Upper lobe of left lung (tissue), 6 donors: ENCODE measurements at regions not wholly inside any gene's neighbourhood (a gene's known extent, or its start where the extent isn't known, plus 50 kb on each side); places are given as distances from the start of the nearest gene placed in this dataset.

ENCODE experiments used
- ATAC-seq, 2 donors: fragments of 200-7000 bp; cut with Tn5 transposase; one replicate each; pipeline ENCODE4 v1.9.1; 2022; ENCODE audit warnings: mild to moderate bottlenecking in 2 of 2, moderate library complexity in 2 of 2; ENCODE audit not compliant: low FRiP score in 2 of 2
- DNase-seq, 2 donors: peaks; one replicate each; pipeline ENCODE4 v3.0.0-alpha.2; 2019 to 2020
- H3K27ac ChIP-seq, 4 donors: fragments of 200-600 bp; sonication (generic); one replicate each; pipeline ENCODE4 v1.5.1; 2016 to 2019
- H3K27me3 ChIP-seq, 4 donors: fragments of 200-600 bp; sonication (generic); one replicate each; pipeline ENCODE4 v1.5.1; 2017 to 2019
- H3K36me3 ChIP-seq, 4 donors: fragments of 200-600 bp; sonication (generic); one replicate each; pipeline ENCODE4 v1.5.1; 2016 to 2019
- H3K4me1 ChIP-seq, 4 donors: fragments of 200-600 bp; sonication (generic); one replicate each; pipeline ENCODE4 v1.5.1; 2018 to 2019
- H3K4me3 ChIP-seq, 4 donors: fragments of 200-600 bp; sonication (generic); one replicate each; pipeline ENCODE4 v1.5.1; 2017 to 2019; ENCODE audit warnings: mild to moderate bottlenecking in 2 of 4, moderate library complexity in 1 of 4
- H3K9me3 ChIP-seq, 4 donors: fragments of 200-600 bp; sonication (generic); one replicate each; pipeline ENCODE4 v1.5.1; 2018 to 2019
- CTCF ChIP-seq, 6 experiments: fragments of 450-650 bp in 4 of 6; fragments of 200-600 bp in 2 of 6; sonication (generic) in 2 of 6; IDR thresholded peaks; one replicate each; pipeline ENCODE4 v1.5.1; 2016 to 2019; ENCODE audit warnings: antibody characterized with exemption in 6 of 6
- EP300 ChIP-seq, 4 donors: sonication (generic); formaldehyde crosslinking; IDR thresholded peaks; one replicate each; pipeline ENCODE4 v1.5.1; 2017; ENCODE audit warnings: antibody characterized with exemption in 4 of 4, control low read depth in 2 of 4
- POLR2A ChIP-seq, 4 donors: fragments of 450-650 bp; IDR thresholded peaks; one replicate each; pipeline ENCODE4 v1.5.1; 2016 to 2017; ENCODE audit warnings: antibody characterized with exemption in 4 of 4, mild to moderate bottlenecking in 2 of 4
- POLR2AphosphoS5 ChIP-seq, 2 donors: sonication (generic); formaldehyde crosslinking; IDR thresholded peaks; one replicate each; pipeline ENCODE4 v1.5.1; 2017; ENCODE audit warnings: antibody characterized with exemption in 2 of 2
- WGBS, 2 donors: methylation state at CpG; one replicate each; pipeline ENCODE4 v1.1.5; 2017 to 2018; 5-methylcytosine and 5-hydroxymethylcytosine counted together
- donor health status: DM: no; HTN: no; CAD: no; lungs with moderate emphysema.
- donor health status: DM: no; HTN: yes; CAD: no; lungs with severe emphysema.

- ATAC-seq: no peak
- H3K27me3 ChIP-seq: no peaks in the 10 kb centered on the region
- WGBS, 2 donors: 92 to 95% methylated on average over 2 of the region's 2 CpGs
- no peak overlapping the region for H3K27ac ChIP-seq
- H3K36me3 ChIP-seq: no peaks in the 10 kb centered on the region
- TF ChIP-seq EP300 (IDR thresholded peaks at IDR 0.05) (no peak), POLR2A (IDR thresholded peaks at IDR 0.05) (no peak), CTCF (IDR thresholded peaks at IDR 0.05) (no peak), POLR2AphosphoS5 (IDR thresholded peaks at IDR 0.05) (no peak)
- H3K9me3 ChIP-seq: no peaks in the 10 kb centered on the region
- no peak for DNase-seq
- no peak overlapping the region for H3K4me3 ChIP-seq
- no peaks in the 10 kb centered on the region for H3K4me1 ChIP-seq
Observed at GRCh38 chr1:81299892-81300291, 500.8 kb upstream of the ADGRL2 start.

DNA sequence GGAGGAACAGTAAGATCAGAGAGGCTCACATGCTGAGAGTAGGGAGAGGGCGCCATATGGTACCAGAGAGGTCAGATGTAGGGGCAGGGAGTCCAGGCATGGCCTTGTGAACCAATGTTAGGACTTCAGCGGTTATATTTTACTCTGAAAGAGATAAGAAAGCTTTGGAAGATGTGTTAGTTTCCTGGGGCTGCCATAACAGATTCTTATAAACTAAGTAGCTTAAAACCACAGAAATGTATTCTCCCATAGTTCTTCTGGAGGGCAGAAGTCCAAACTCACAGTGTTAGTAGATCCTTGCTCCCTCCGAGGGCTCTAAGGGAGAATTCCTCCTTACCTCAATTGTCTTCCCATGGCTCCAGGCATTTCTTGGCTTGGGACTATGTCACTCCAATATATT is 502.5 kb upstream of the ADGRL2 start:
- H3K27me3 ChIP-seq: no peaks in the 10 kb centered on the region
- no peak for TF ChIP-seq POLR2AphosphoS5 (IDR thresholded peaks at IDR 0.05)
- TF ChIP-seq EP300 (IDR thresholded peaks at IDR 0.05): no peak
- TF ChIP-seq POLR2A (IDR thresholded peaks at IDR 0.05): no peak
- H3K36me3 ChIP-seq: no peaks in the 10 kb centered on the region
- H3K9me3 ChIP-seq: no peaks in the 10 kb centered on the region
- no peak for DNase-seq
- H3K27ac ChIP-seq: no peak overlapping the region
- no peak overlapping the region for H3K4me3 ChIP-seq
- 87 to 89% methylated on average over 3 of the region's 3 CpGs for WGBS, 2 donors
- H3K4me1 ChIP-seq: no peaks in the 10 kb centered on the region
- ATAC-seq: no peak

- no peaks in the 10 kb centered on the region for H3K36me3 ChIP-seq
- DNase-seq (no peak), ATAC-seq (no peak)
- no peak overlapping the region for H3K27ac ChIP-seq
- H3K27me3 ChIP-seq: no peaks in the 10 kb centered on the region
- no peak overlapping the region for H3K4me3 ChIP-seq
- H3K9me3 ChIP-seq: no peaks in the 10 kb centered on the region
- 44 to 47% methylated on average over 1 of the region's 1 CpG for WGBS, 2 donors
- TF ChIP-seq POLR2AphosphoS5 (IDR thresholded peaks at IDR 0.05): no peak
- TF ChIP-seq EP300 (IDR thresholded peaks at IDR 0.05): no peak
- H3K4me1 ChIP-seq: no peaks in the 10 kb centered on the region
Observed at GRCh38 chr1:81296601-81297000, 504.1 kb upstream of the ADGRL2 start.

GRCh38 chr1:81290326-81290725 is 510.4 kb upstream of the ADGRL2 start:
- Histone ChIP-seq H3K36me3 (no peaks in the 10 kb centered on the region), H3K4me1 (no peaks in the 10 kb centered on the region), H3K27ac (no peak overlapping the region), H3K4me3 (no peak overlapping the region), H3K9me3 (no peaks in the 10 kb centered on the region), H3K27me3 (no peaks in the 10 kb centered on the region)
- DNase-seq: no peak
- 83 to 85% methylated on average over 6 of the region's 6 CpGs for WGBS, 2 donors
- no peak for ATAC-seq
- TF ChIP-seq CTCF (IDR thresholded peaks at IDR 0.05): no peak
- no peak for TF ChIP-seq POLR2AphosphoS5 (IDR thresholded peaks at IDR 0.05)
- no peak for TF ChIP-seq POLR2A (IDR thresholded peaks at IDR 0.05)
- no peak for TF ChIP-seq EP300 (IDR thresholded peaks at IDR 0.05)

DNA sequence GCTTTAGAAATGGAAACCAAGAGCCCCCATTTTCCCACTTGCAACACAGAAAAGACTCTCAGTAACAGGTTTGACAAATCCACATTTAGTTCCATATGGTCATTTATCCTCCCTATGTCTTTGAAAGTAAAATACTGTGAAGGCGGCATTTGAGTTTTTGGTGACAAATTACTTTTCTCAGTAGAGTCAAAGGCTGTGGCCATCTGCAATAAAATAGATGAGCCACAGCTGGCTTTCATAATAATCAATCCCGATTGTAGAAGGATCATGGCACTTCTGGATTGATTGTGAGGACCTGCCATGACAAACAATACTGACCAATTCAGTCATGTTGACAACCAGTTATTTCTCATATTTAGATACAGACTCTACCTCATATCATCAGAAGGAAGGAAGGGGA is 512.0 kb upstream of the ADGRL2 start:
- DNase-seq (no peak), ATAC-seq (no peak)
- Histone ChIP-seq H3K4me3 (no peak overlapping the region), H3K9me3 (no peaks in the 10 kb centered on the region), H3K27ac (no peak overlapping the region), H3K27me3 (no peaks in the 10 kb centered on the region), H3K36me3 (no peaks in the 10 kb centered on the region), H3K4me1 (no peaks in the 10 kb centered on the region)
- 84 to 92% methylated on average over 2 of the region's 2 CpGs for WGBS, 2 donors
- no peak for TF ChIP-seq POLR2AphosphoS5 (IDR thresholded peaks at IDR 0.05)
- no peak for TF ChIP-seq CTCF (IDR thresholded peaks at IDR 0.05)
- no peak for TF ChIP-seq EP300 (IDR thresholded peaks at IDR 0.05)
- TF ChIP-seq POLR2A (IDR thresholded peaks at IDR 0.05): no peak

DNA sequence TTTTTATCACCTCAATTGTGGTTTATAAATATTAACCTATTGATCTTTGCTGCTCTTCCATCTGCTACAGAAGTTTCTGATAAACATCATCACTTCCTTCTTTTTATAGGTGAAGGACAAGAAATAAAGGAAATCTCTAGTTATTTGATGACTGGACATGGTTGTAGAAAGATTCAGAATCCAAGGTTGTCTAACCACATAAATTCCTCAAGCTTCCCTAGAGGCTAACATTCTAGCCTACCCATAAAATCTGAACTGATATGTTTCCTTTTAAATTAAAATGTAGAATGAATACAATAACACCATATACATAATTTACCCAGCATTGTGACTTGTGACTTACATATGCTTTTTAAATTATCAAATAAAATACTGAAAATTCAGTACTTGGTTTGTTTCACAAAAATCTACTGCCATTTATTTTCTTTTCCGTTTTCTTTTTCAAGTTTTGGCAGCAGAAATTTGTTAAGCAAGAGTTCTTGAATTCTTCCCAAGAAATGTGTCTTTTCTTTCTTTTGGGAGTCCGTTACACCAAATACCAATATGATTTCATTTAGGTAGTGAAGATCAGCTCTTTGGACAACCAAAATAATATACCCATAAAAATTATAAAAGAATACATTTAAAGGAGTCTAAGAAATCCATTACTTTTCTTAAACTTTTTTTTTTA is 513.2 kb upstream of the ADGRL2 start:
- DNase-seq (no peak), ATAC-seq (no peak)
- H3K4me1 ChIP-seq: no peaks in the 10 kb centered on the region
- WGBS, 2 donors: 63 to 77% methylated on average over 2 of the region's 2 CpGs
- H3K27me3 ChIP-seq: no peaks in the 10 kb centered on the region
- H3K4me3 ChIP-seq: no peak overlapping the region
- H3K27ac ChIP-seq: no peak overlapping the region
- TF ChIP-seq CTCF (IDR thresholded peaks at IDR 0.05): no peak
- TF ChIP-seq POLR2A (IDR thresholded peaks at IDR 0.05): no peak
- no peak for TF ChIP-seq EP300 (IDR thresholded peaks at IDR 0.05)
- TF ChIP-seq POLR2AphosphoS5 (IDR thresholded peaks at IDR 0.05): no peak
- H3K36me3 ChIP-seq: no peaks in the 10 kb centered on the region
- no peaks in the 10 kb centered on the region for H3K9me3 ChIP-seq
